ENCODE measurements at regions not wholly inside any gene's neighbourhood (a gene's known extent, or its start where the extent isn't known, plus 50 kb on each side); places are given as distances from the start of the nearest gene placed in this dataset.

- Histone ChIP-seq H3K9ac (ENCODE audit: low read depth in 1 of 2, low read length in 2 of 2) (no peak overlapping the region), H3K36me3 (ENCODE audit: control insufficient read depth in 4 of 4, insufficient read depth in 3 of 4, low read depth in 1 of 4, low read length in 3 of 4) (no peaks in the 10 kb centered on the region), H3K27me3 (ENCODE audit: control insufficient read depth in 4 of 4, insufficient read depth in 4 of 4, low read length in 3 of 4) (peaks cover 0 to 2% (median 0%) of the 10 kb centered on the region in 4 donors), H3K9me3 (ENCODE audit: control insufficient read depth in 4 of 4, low read length in 3 of 4) (no peaks in the 10 kb centered on the region), H3K27ac (ENCODE audit: low read depth in 1 of 2, low read length in 2 of 2) (no peak overlapping the region), H3K4me3 (ENCODE audit: low read depth in 1 of 3, low read length in 3 of 3) (no peak overlapping the region), H3K4me1 (ENCODE audit: control insufficient read depth in 4 of 4, insufficient read depth in 4 of 4, low read length in 3 of 4) (no peaks in the 10 kb centered on the region)
- no peak for TF ChIP-seq TAF1 (conservative IDR thresholded peaks at IDR 0.05)
- no peak for TF ChIP-seq HNF4A (conservative IDR thresholded peaks at IDR 0.05)
- no peak for TF ChIP-seq EGR1 (IDR thresholded peaks at IDR 0.05; ENCODE audit: low read depth in 2 of 2)
- TF ChIP-seq NR2F2 (IDR thresholded peaks at IDR 0.05) = no peak
- no peak for TF ChIP-seq FOXA1 (IDR thresholded peaks at IDR 0.05)
- no peak for TF ChIP-seq SP1 (IDR thresholded peaks at IDR 0.05)
- no peak for TF ChIP-seq RXRA (IDR thresholded peaks at IDR 0.05)
- TF ChIP-seq YY1 (IDR thresholded peaks at IDR 0.05) = no peak
- no peak for TF ChIP-seq RAD21 (IDR thresholded peaks at IDR 0.05)
- no peak for TF ChIP-seq HNF4G (IDR thresholded peaks at IDR 0.05)
- TF ChIP-seq FOXA2 (IDR thresholded peaks at IDR 0.05) = no peak
- TF ChIP-seq, protein P1, sequence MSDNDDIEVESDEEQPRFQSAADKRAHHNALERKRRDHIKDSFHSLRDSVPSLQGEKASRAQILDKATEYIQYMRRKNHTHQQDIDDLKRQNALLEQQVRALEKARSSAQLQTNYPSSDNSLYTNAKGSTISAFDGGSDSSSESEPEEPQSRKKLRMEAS (IDR thresholded peaks at IDR 0.05) = no peak
- TF ChIP-seq, protein P2, sequence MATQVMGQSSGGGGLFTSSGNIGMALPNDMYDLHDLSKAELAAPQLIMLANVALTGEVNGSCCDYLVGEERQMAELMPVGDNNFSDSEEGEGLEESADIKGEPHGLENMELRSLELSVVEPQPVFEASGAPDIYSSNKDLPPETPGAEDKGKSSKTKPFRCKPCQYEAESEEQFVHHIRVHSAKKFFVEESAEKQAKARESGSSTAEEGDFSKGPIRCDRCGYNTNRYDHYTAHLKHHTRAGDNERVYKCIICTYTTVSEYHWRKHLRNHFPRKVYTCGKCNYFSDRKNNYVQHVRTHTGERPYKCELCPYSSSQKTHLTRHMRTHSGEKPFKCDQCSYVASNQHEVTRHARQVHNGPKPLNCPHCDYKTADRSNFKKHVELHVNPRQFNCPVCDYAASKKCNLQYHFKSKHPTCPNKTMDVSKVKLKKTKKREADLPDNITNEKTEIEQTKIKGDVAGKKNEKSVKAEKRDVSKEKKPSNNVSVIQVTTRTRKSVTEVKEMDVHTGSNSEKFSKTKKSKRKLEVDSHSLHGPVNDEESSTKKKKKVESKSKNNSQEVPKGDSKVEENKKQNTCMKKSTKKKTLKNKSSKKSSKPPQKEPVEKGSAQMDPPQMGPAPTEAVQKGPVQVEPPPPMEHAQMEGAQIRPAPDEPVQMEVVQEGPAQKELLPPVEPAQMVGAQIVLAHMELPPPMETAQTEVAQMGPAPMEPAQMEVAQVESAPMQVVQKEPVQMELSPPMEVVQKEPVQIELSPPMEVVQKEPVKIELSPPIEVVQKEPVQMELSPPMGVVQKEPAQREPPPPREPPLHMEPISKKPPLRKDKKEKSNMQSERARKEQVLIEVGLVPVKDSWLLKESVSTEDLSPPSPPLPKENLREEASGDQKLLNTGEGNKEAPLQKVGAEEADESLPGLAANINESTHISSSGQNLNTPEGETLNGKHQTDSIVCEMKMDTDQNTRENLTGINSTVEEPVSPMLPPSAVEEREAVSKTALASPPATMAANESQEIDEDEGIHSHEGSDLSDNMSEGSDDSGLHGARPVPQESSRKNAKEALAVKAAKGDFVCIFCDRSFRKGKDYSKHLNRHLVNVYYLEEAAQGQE (IDR thresholded peaks at IDR 0.05) = no peak
- TF ChIP-seq, protein P3, sequence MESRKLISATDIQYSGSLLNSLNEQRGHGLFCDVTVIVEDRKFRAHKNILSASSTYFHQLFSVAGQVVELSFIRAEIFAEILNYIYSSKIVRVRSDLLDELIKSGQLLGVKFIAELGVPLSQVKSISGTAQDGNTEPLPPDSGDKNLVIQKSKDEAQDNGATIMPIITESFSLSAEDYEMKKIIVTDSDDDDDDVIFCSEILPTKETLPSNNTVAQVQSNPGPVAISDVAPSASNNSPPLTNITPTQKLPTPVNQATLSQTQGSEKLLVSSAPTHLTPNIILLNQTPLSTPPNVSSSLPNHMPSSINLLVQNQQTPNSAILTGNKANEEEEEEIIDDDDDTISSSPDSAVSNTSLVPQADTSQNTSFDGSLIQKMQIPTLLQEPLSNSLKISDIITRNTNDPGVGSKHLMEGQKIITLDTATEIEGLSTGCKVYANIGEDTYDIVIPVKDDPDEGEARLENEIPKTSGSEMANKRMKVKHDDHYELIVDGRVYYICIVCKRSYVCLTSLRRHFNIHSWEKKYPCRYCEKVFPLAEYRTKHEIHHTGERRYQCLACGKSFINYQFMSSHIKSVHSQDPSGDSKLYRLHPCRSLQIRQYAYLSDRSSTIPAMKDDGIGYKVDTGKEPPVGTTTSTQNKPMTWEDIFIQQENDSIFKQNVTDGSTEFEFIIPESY (IDR thresholded peaks at IDR 0.05) = no peak
- TF ChIP-seq, protein P4, sequence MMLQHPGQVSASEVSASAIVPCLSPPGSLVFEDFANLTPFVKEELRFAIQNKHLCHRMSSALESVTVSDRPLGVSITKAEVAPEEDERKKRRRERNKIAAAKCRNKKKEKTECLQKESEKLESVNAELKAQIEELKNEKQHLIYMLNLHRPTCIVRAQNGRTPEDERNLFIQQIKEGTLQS (IDR thresholded peaks at IDR 0.05) = no peak
- TF ChIP-seq, protein P5, sequence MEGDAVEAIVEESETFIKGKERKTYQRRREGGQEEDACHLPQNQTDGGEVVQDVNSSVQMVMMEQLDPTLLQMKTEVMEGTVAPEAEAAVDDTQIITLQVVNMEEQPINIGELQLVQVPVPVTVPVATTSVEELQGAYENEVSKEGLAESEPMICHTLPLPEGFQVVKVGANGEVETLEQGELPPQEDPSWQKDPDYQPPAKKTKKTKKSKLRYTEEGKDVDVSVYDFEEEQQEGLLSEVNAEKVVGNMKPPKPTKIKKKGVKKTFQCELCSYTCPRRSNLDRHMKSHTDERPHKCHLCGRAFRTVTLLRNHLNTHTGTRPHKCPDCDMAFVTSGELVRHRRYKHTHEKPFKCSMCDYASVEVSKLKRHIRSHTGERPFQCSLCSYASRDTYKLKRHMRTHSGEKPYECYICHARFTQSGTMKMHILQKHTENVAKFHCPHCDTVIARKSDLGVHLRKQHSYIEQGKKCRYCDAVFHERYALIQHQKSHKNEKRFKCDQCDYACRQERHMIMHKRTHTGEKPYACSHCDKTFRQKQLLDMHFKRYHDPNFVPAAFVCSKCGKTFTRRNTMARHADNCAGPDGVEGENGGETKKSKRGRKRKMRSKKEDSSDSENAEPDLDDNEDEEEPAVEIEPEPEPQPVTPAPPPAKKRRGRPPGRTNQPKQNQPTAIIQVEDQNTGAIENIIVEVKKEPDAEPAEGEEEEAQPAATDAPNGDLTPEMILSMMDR (IDR thresholded peaks at IDR 0.05; ENCODE audit: low read depth, low read length, missing input control) = no peak
- TF ChIP-seq JUND (IDR thresholded peaks at IDR 0.05) = no peak
- no peak for TF ChIP-seq GABPA (IDR thresholded peaks at IDR 0.05 in 1 of 2, conservative IDR thresholded peaks at IDR 0.05 in 1 of 2)
- DNase-seq (ENCODE audit: low spot score) = no peak
- 52% methylated on average over 4 of the region's 4 CpGs for WGBS
Observed at GRCh38 chr5:100694100-100694499, 158.9 kb downstream of the FAM174A start.
